ENCODE measurements at regions not wholly inside any gene's neighbourhood (a gene's known extent, or its start where the extent isn't known, plus 50 kb on each side); places are given as distances from the start of the nearest gene placed in this dataset.

- intact Hi-C loops (cut with micrococcal nuclease; ENCODE audit: unreplicated experiment): no loop called here
- Mint-ChIP-seq H3K9me3 (ENCODE audit: unreplicated experiment) (no peaks in the 10 kb centered on the region), H3K36me3 (ENCODE audit: insufficient read depth, unreplicated experiment) (no peaks in the 10 kb centered on the region), H3K27ac (ENCODE audit: unreplicated experiment) (no peak overlapping the region), H3K27me3 (ENCODE audit: insufficient read depth, unreplicated experiment) (peaks cover 8% of the 10 kb centered on the region), H3K4me3 (ENCODE audit: unreplicated experiment) (no peak overlapping the region), H3K4me1 (ENCODE audit: low read depth, unreplicated experiment) (no peaks in the 10 kb centered on the region)
- no peak for DNase-seq
- POLR2A ChIA-PET: no interaction called here
- TF ChIP-seq CTCF (IDR thresholded peaks at IDR 0.05; ENCODE audit: insufficient read depth in 1 of 2, low read depth in 1 of 2, low read length in 1 of 2, severe bottlenecking in 1 of 2, unreplicated experiment in 1 of 2): no peak
- no peaks in the 10 kb centered on the region for H3K9me3 ChIP-seq
- H3K27me3 ChIP-seq (replicated peaks; ENCODE audit: control insufficient read depth, insufficient read depth, low read length): no peaks in the 10 kb centered on the region; the same call in 1 of the 2 replicates
- H3K4me1 ChIP-seq: peaks cover 6% of the 10 kb centered on the region; the same call in 1 of the 2 replicates
- no peaks in the 10 kb centered on the region for H3K36me3 ChIP-seq (ENCODE audit: control insufficient read depth, insufficient read depth, low read length)
- no TSS peak for BruUV-seq (replicated peaks)
- CTCF ChIA-PET: no interaction called here
- no peak overlapping the region for H3K4me3 ChIP-seq (ENCODE audit: low read depth, low read length)
Measured at GRCh38 chr7:80309971-80310549, 175.4 kb downstream of the GNAI1 start.

GRCh38 chr7:80309377-80309776 is 174.7 kb downstream of the GNAI1 start:
- BruUV-seq (replicated peaks): no TSS peak
- Mint-ChIP-seq H3K9me3 (ENCODE audit: unreplicated experiment) (no peaks in the 10 kb centered on the region), H3K27me3 (ENCODE audit: insufficient read depth, unreplicated experiment) (peaks cover 8% of the 10 kb centered on the region), H3K36me3 (ENCODE audit: insufficient read depth, unreplicated experiment) (no peaks in the 10 kb centered on the region), H3K27ac (ENCODE audit: unreplicated experiment) (no peak overlapping the region), H3K4me3 (ENCODE audit: unreplicated experiment) (no peak overlapping the region), H3K4me1 (ENCODE audit: low read depth, unreplicated experiment) (no peaks in the 10 kb centered on the region)
- Histone ChIP-seq H3K4me1 (peaks cover 6% of the 10 kb centered on the region; the same call in 1 of the 2 replicates), H3K27me3 (replicated peaks; ENCODE audit: control insufficient read depth, insufficient read depth, low read length) (no peaks in the 10 kb centered on the region; the same call in 1 of the 2 replicates), H3K36me3 (ENCODE audit: control insufficient read depth, insufficient read depth, low read length) (no peaks in the 10 kb centered on the region), H3K9me3 (no peaks in the 10 kb centered on the region), H3K4me3 (ENCODE audit: low read depth, low read length) (no peak overlapping the region)
- TF ChIP-seq CTCF (IDR thresholded peaks at IDR 0.05; ENCODE audit: insufficient read depth in 1 of 2, low read depth in 1 of 2, low read length in 1 of 2, severe bottlenecking in 1 of 2, unreplicated experiment in 1 of 2): no peak
- CTCF ChIA-PET: no interaction called here
- no peak for DNase-seq
- POLR2A ChIA-PET: no interaction called here
- intact Hi-C loops (cut with micrococcal nuclease; ENCODE audit: unreplicated experiment): no loop called here

- no peaks in the 10 kb centered on the region for H3K36me3 ChIP-seq (ENCODE audit: control insufficient read depth, insufficient read depth, low read length)
- Mint-ChIP-seq H3K4me3 (ENCODE audit: unreplicated experiment) (no peak overlapping the region), H3K4me1 (ENCODE audit: low read depth, unreplicated experiment) (no peaks in the 10 kb centered on the region), H3K9me3 (ENCODE audit: unreplicated experiment) (no peaks in the 10 kb centered on the region), H3K27ac (ENCODE audit: unreplicated experiment) (no peak overlapping the region), H3K27me3 (ENCODE audit: insufficient read depth, unreplicated experiment) (peaks cover 3% of the 10 kb centered on the region), H3K36me3 (ENCODE audit: insufficient read depth, unreplicated experiment) (no peaks in the 10 kb centered on the region)
- ChIA-PET POLR2A (no interaction called here), CTCF (no interaction called here)
- TF ChIP-seq CTCF (IDR thresholded peaks at IDR 0.05; ENCODE audit: insufficient read depth in 1 of 2, low read depth in 1 of 2, low read length in 1 of 2, severe bottlenecking in 1 of 2, unreplicated experiment in 1 of 2): no peak
- H3K4me3 ChIP-seq (ENCODE audit: low read depth, low read length): no peak overlapping the region
- BruUV-seq (replicated peaks): no TSS peak
- intact Hi-C loops (cut with micrococcal nuclease; ENCODE audit: unreplicated experiment): no loop called here
- peaks cover 6% of the 10 kb centered on the region; the same call in 1 of the 2 replicates for H3K4me1 ChIP-seq
- H3K9me3 ChIP-seq: no peaks in the 10 kb centered on the region
- no peak for DNase-seq
- H3K27me3 ChIP-seq (replicated peaks; ENCODE audit: control insufficient read depth, insufficient read depth, low read length): no peaks in the 10 kb centered on the region
Measured at GRCh38 chr7:80307227-80307856, 172.7 kb downstream of the GNAI1 start.
